DMS79 treated with DMSO at 0.1 percent for 48 hours (cell line): ENCODE measurements at regions not wholly inside any gene's neighbourhood (a gene's known extent, or its start where the extent isn't known, plus 50 kb on each side); places are given as distances from the start of the nearest gene placed in this dataset.
A peak's percentile ranks its signal among the peaks of the same experiment; 100 is the strongest.

Experiments used
- DNase-seq: peaks from one replicate; lab custom pipeline; 2025; lab: John Stamatoyannopoulos, UW

GRCh38 chr2:220916931-220917330 is 655.2 kb downstream of the EPHA4 start:
- DNase-seq = no peak

- no peak for DNase-seq
These were observed 641.6 kb downstream of the EPHA4 start for GRCh38 chr2:220930271-220931076.

- no peak for DNase-seq
These were observed 640.6 kb downstream of the EPHA4 start for GRCh38 chr2:220931491-220931890.

GRCh38 chr2:220932041-220932440 is 640.1 kb downstream of the EPHA4 start:
- no peak for DNase-seq

- no peak for DNase-seq
These were observed 636.2 kb downstream of the EPHA4 start for GRCh38 chr2:220935789-220936321.

- DNase-seq = no peak
These were observed 635.4 kb downstream of the EPHA4 start for GRCh38 chr2:220936641-220937197.

- DNase-seq = no peak
These were observed 634.9 kb downstream of the EPHA4 start for GRCh38 chr2:220937245-220937644.

GRCh38 chr2:220940646-220941045 is 631.5 kb downstream of the EPHA4 start:
- no peak for DNase-seq

GRCh38 chr2:220941683-220942082 is 630.4 kb downstream of the EPHA4 start:
- no peak for DNase-seq

GRCh38 chr2:220946552-220946951 is 625.6 kb downstream of the EPHA4 start:
- no peak for DNase-seq

GRCh38 chr2:220948579-220948978 is 623.5 kb downstream of the EPHA4 start:
- no peak for DNase-seq

GRCh38 chr2:220949466-220949865 is 622.6 kb downstream of the EPHA4 start:
- DNase-seq = peak; percentile 22

- DNase-seq = no peak
These were observed 616.3 kb downstream of the EPHA4 start for GRCh38 chr2:220955776-220956175.

- peak; percentile 19 for DNase-seq
These were observed 615.7 kb downstream of the EPHA4 start for GRCh38 chr2:220956429-220956828.

- DNase-seq = peak; percentile 97
These were observed 612.7 kb downstream of the EPHA4 start for GRCh38 chr2:220959391-220959802.

GRCh38 chr2:220961143-220961860 is 610.8 kb downstream of the EPHA4 start:
- DNase-seq = no peak

- DNase-seq = no peak
These were observed 609.5 kb downstream of the EPHA4 start for GRCh38 chr2:220962556-220962955.

- DNase-seq = no peak
These were observed 609.0 kb downstream of the EPHA4 start for GRCh38 chr2:220963076-220963475.

GRCh38 chr2:220963930-220964329 is 608.2 kb downstream of the EPHA4 start:
- no peak for DNase-seq

GRCh38 chr2:220966636-220967035 is 605.5 kb downstream of the EPHA4 start:
- DNase-seq = peak; percentile 52

GRCh38 chr2:220969348-220969747 is 602.8 kb downstream of the EPHA4 start:
- no peak for DNase-seq

GRCh38 chr2:220980966-220981675 is 591.0 kb downstream of the EPHA4 start:
- DNase-seq = no peak
